ENCODE measurements at regions not wholly inside any gene's neighbourhood (a gene's known extent, or its start where the extent isn't known, plus 50 kb on each side); places are given as distances from the start of the nearest gene placed in this dataset.

- Histone ChIP-seq H3K4me1 (ENCODE audit: insufficient read depth, poor library complexity, severe bottlenecking) (no peaks in the 10 kb centered on the region), H3K4me3 (ENCODE audit: severe bottlenecking) (no peak overlapping the region), H3K27me3 (ENCODE audit: insufficient read depth, poor library complexity, severe bottlenecking) (peaks cover 31% of the 10 kb centered on the region), H3K9me3 (ENCODE audit: severe bottlenecking) (no peaks in the 10 kb centered on the region), H3K36me3 (ENCODE audit: low read depth) (no peaks in the 10 kb centered on the region), H3K27ac (ENCODE audit: poor library complexity, severe bottlenecking) (no peak overlapping the region)
- ATAC-seq (ENCODE audit: low read depth): no peak
- no peak for DNase-seq (ENCODE audit: low spot score)
- TF ChIP-seq CTCF (IDR thresholded peaks at IDR 0.05; ENCODE audit: poor library complexity, severe bottlenecking): no peak
Observed at GRCh38 chr16:82337355-82337754, 167.3 kb upstream of the MPHOSPH6 start.

GRCh38 chr16:82331974-82332750 is 162.1 kb upstream of the MPHOSPH6 start:
- Histone ChIP-seq H3K9me3 (ENCODE audit: severe bottlenecking) (no peaks in the 10 kb centered on the region), H3K4me1 (ENCODE audit: insufficient read depth, poor library complexity, severe bottlenecking) (no peaks in the 10 kb centered on the region), H3K4me3 (ENCODE audit: severe bottlenecking) (no peak overlapping the region), H3K27me3 (ENCODE audit: insufficient read depth, poor library complexity, severe bottlenecking) (peaks cover 53% of the 10 kb centered on the region), H3K36me3 (ENCODE audit: low read depth) (no peaks in the 10 kb centered on the region), H3K27ac (ENCODE audit: poor library complexity, severe bottlenecking) (no peak overlapping the region)
- ATAC-seq (ENCODE audit: low read depth) (no peak), DNase-seq (ENCODE audit: low spot score) (no peak)
- no peak for TF ChIP-seq CTCF (IDR thresholded peaks at IDR 0.05; ENCODE audit: poor library complexity, severe bottlenecking)

GRCh38 chr16:82331397-82331796 is 161.4 kb upstream of the MPHOSPH6 start:
- H3K4me3 ChIP-seq (ENCODE audit: severe bottlenecking): no peak overlapping the region
- H3K27ac ChIP-seq (ENCODE audit: poor library complexity, severe bottlenecking): no peak overlapping the region
- no peak for TF ChIP-seq CTCF (IDR thresholded peaks at IDR 0.05; ENCODE audit: poor library complexity, severe bottlenecking)
- no peaks in the 10 kb centered on the region for H3K9me3 ChIP-seq (ENCODE audit: severe bottlenecking)
- ATAC-seq (ENCODE audit: low read depth): no peak
- no peaks in the 10 kb centered on the region for H3K36me3 ChIP-seq (ENCODE audit: low read depth)
- DNase-seq (ENCODE audit: low spot score): no peak
- H3K27me3 ChIP-seq (ENCODE audit: insufficient read depth, poor library complexity, severe bottlenecking): peaks cover 57% of the 10 kb centered on the region
- H3K4me1 ChIP-seq (ENCODE audit: insufficient read depth, poor library complexity, severe bottlenecking): no peaks in the 10 kb centered on the region

GRCh38 chr16:82329504-82330192 is 159.6 kb upstream of the MPHOSPH6 start:
- ATAC-seq (ENCODE audit: low read depth) (no peak), DNase-seq (ENCODE audit: low spot score) (no peak)
- no peaks in the 10 kb centered on the region for H3K36me3 ChIP-seq (ENCODE audit: low read depth)
- H3K27ac ChIP-seq (ENCODE audit: poor library complexity, severe bottlenecking): no peak overlapping the region
- no peak overlapping the region for H3K4me3 ChIP-seq (ENCODE audit: severe bottlenecking)
- H3K4me1 ChIP-seq (ENCODE audit: insufficient read depth, poor library complexity, severe bottlenecking): no peaks in the 10 kb centered on the region
- no peak for TF ChIP-seq CTCF (IDR thresholded peaks at IDR 0.05; ENCODE audit: poor library complexity, severe bottlenecking)
- no peaks in the 10 kb centered on the region for H3K9me3 ChIP-seq (ENCODE audit: severe bottlenecking)
- peaks cover 52% of the 10 kb centered on the region for H3K27me3 ChIP-seq (ENCODE audit: insufficient read depth, poor library complexity, severe bottlenecking)

All from RWPE2 (cell line).